Suprapubic skin (tissue), 3 donors: ENCODE measurements at regions not wholly inside any gene's neighbourhood (a gene's known extent, or its start where the extent isn't known, plus 50 kb on each side); places are given as distances from the start of the nearest gene placed in this dataset.

Experiments
- CTCF ChIP-seq, 2 donors: fragments of 200-600 bp in 1 of 2; fragments of 450-650 bp in 1 of 2; sonication (generic) in 1 of 2; IDR thresholded peaks; one replicate each; pipeline ENCODE4 v1.5.1; 2016 to 2019; ENCODE audit warnings: antibody characterized with exemption in 2 of 2, mild to moderate bottlenecking in 1 of 2, moderate library complexity in 1 of 2
- POLR2A ChIP-seq, 2 donors: fragments of 450-650 bp; IDR thresholded peaks; one replicate each; pipeline ENCODE4 v1.6.1; 2017; ENCODE audit warnings: antibody characterized with exemption in 2 of 2, mild to moderate bottlenecking in 2 of 2, moderate library complexity in 2 of 2

GRCh38 chr6:90790058-90790457 lies 203.2 kb upstream of the MAP3K7 start:
- no peak for TF ChIP-seq POLR2A (IDR thresholded peaks at IDR 0.05)
- TF ChIP-seq CTCF (IDR thresholded peaks at IDR 0.05): no peak
